H54 (cell line): ENCODE measurements at regions not wholly inside any gene's neighbourhood (a gene's known extent, or its start where the extent isn't known, plus 50 kb on each side); places are given as distances from the start of the nearest gene placed in this dataset.
A peak's percentile ranks its signal among the peaks of the same experiment; 100 is the strongest.

Experiments used
- DNase-seq: peaks from one replicate; pipeline ENCODE4 v3.0.0; 2011; ENCODE audit warnings: low spot score, mixed read lengths; ENCODE audit not compliant: insufficient read length
- FAIRE-seq: peaks from 3 replicates; lab custom pipeline; 2011; peaks lifted over from hg19 to GRCh38; lab: Jason Lieb, UNC
- POLR2A ChIP-seq: IDR thresholded peaks from 2 replicates; pipeline ENCODE4 v1.6.1; 2011; ENCODE audit warnings: low read depth, mild to moderate bottlenecking, low read length

- no peak for DNase-seq
- FAIRE-seq, result no peak
These were observed 65.0 kb upstream of the SLC2A12 start for GRCh38 chr6:134117409-134117808.

GRCh38 chr6:134115715-134116074 lies 63.3 kb upstream of the SLC2A12 start:
- TF ChIP-seq POLR2A, result no peak
- FAIRE-seq (no peak), DNase-seq (no peak)

More at GRCh38 chr6:134117409-134117808, 65.0 kb upstream of the SLC2A12 start:
- no peak for TF ChIP-seq POLR2A

DNA sequence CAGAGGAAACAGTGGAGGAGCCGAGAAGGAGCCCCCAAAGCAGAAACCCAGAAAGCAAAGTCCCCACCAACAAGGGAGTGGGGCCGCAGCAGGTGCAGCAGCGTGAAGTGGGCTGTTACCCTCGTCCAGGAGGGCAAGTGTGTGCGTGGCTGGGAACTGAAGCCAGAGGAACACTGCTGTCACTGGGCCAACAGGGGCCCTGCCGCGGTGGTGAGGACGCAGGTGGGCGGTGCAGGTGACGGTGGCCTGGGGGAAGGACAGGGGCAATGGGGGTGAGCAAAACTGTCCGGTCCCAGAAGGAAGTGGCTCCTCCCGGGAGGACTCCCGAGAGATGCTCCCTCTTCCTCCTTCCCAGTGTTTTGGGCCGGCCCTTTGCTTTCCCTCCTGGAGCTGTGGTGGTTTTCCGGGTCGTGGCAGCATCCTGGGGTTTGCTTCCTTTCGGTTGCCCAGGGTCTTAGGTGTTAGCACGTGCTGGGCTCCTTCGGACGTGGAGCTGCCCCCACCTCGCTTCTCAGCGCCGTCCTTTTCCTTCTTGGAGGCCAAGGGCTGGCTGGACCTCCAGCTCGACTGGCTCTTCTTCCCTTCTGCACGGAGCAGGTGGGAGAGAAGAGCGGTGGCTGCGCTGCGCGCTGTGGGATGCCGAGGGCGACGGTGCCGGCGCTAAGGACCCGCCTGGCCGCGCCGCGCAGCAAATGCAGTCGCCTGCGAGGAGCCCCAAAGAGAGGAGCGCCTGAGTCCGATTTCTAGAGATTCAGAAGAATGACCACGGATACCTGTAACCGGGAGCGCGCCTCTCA lies 62.7 kb upstream of the SLC2A12 start:
- TF ChIP-seq POLR2A, result no peak
- DNase-seq (no peak), FAIRE-seq (no peak)

- no peak for TF ChIP-seq POLR2A
- DNase-seq (no peak), FAIRE-seq (no peak)
These were observed 62.1 kb upstream of the SLC2A12 start for GRCh38 chr6:134114489-134114888.

DNA sequence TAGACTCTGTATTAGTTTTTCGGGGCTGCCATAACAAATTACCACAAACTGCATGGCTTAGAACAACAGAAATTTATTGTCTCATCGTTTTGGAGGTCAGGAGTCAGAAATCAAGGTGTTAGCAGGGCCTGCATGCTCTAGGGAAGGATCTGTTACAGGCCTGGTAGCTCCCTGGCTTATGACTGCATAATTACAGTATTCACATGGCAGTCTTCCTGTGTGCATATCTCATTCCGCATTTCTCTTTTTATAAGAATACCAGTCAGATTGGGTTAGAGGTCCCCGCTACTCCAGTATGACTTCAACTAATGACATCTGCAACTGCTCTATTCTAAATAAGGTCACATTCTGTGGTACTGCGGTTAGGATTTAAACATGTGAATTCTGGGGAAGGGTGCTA lies 59.3 kb upstream of the SLC2A12 start:
- no peak for TF ChIP-seq POLR2A
- FAIRE-seq (no peak), DNase-seq (no peak)

DNA sequence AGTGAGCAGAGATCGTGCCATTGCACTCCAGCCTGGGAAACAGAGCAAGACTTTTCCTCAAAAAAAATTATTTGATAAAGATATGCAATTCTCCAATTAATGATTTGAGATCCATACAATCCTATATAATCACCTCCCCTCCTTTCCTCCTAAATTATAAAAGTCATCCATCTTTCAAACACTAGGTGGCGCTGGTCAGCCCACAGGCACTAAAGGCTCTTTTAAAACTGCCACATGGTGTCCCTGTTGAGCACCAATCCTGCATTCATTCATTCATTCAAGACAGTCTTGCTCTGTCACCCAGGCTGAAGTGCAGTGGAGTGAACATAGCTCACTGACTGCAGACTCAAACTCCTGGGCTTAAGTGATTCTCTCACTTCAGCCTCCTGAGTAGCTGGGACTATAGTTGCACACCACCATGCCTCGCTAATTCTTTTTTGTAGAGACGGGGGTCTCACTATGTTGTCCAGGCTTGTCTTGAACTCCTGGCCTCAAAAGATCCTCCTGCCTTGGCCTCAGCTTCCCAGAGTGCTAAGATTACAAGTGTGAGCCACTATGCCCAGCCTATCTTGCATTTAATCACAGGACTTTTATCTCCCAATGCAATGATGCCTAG lies 58.7 kb upstream of the SLC2A12 start:
- DNase-seq (peak; percentile 28), FAIRE-seq (no peak)
- TF ChIP-seq POLR2A, result no peak

DNA sequence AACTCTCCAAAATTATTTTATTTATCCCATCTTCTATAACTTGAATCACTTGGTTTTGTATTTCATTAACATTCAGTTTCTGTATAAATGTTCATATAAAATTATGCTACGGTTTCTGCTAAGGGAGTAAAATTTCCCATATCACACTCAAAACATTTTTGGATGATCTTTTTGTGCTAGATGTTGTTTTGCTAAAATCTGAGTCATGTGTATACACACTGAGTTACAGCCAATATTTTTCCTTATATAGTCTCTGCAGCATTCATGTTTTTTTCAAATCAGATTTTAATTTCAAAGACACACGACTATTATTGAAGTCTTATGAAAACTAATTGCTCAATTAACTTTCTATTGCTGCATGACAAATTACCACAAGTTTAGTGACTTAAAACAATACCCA lies 54.3 kb upstream of the SLC2A12 start:
- TF ChIP-seq POLR2A, result no peak
- FAIRE-seq (no peak), DNase-seq (no peak)

- DNase-seq (no peak), FAIRE-seq (no peak)
- TF ChIP-seq POLR2A, result no peak
These were observed 53.5 kb upstream of the SLC2A12 start for GRCh38 chr6:134105940-134106339.

- TF ChIP-seq POLR2A, result no peak
- no peak for FAIRE-seq
- no peak for DNase-seq
These were observed 50.6 kb upstream of the SLC2A12 start for GRCh38 chr6:134103006-134103405.
